Activated CD8-positive, alpha-beta memory T cell treated with anti-CD3 and anti-CD28 coated beads for 24 hours (primary cell): ENCODE measurements at regions not wholly inside any gene's neighbourhood (a gene's known extent, or its start where the extent isn't known, plus 50 kb on each side); places are given as distances from the start of the nearest gene placed in this dataset.

ENCODE experiments used
- DNase-seq: peaks from one replicate; pipeline ENCODE4 v3.0.0-alpha.2; 2020

DNA sequence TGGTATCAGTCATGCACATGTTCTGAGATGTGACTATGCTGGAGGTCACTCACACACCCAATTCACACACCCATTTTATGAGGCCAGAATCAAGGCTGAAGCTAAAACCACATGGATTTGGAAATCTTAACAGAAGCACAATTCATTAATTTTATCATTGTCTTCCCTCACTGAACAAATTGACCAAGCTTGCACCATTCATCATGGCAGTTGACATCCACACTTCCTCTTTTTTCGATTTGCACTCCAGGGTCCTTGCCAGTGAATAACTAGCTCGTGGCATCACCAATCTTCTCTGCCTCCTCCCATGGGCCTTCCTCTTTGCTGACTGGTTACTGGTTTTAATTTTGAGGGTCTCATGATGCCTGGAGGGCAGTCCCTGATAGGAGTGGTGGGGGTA, 123.0 kb upstream of the ASIC2 start:
- DNase-seq: no peak

DNA sequence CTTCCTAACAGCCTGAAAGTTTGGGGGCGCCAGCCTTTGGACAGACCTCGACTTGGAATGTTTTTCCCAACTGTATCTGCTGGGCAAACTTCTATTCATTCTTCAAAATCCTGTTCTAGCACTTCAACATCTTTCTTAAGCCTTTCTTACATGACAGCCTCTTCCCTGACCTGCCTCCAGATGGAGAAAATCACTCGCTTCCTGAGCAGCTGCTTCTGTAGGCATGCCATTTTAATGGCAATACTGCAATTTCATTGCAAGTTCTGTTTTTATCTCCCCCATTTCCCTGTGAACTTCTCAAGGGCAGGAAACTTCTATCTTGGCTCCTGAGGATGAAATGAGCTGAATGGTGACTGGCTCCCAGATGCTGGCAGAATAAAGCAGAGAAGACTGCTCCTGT, 128.8 kb upstream of the ASIC2 start:
- no peak for DNase-seq

DNA sequence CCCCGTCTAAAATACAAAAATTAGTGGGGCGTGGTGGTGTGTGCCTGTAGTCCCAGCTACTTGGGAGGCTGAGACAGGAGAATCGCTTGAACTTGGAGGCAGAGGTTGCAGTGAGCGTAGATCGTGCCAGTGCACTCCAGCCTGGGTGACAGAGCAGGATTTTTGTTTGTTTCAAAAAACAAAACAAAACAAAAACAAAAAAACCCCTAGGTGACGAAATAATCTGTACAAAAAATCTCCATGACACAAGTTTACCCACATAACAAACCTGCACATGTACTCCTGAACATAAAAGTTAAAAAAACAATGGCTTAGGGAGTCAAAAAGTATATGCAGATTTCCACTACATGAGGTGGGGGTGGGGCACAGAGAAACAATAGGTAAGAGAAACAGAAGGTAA, 140.5 kb upstream of the ASIC2 start:
- DNase-seq: no peak

- DNase-seq: no peak
Measured at GRCh38 chr17:33434841-33435240, 141.7 kb upstream of the ASIC2 start.

DNA sequence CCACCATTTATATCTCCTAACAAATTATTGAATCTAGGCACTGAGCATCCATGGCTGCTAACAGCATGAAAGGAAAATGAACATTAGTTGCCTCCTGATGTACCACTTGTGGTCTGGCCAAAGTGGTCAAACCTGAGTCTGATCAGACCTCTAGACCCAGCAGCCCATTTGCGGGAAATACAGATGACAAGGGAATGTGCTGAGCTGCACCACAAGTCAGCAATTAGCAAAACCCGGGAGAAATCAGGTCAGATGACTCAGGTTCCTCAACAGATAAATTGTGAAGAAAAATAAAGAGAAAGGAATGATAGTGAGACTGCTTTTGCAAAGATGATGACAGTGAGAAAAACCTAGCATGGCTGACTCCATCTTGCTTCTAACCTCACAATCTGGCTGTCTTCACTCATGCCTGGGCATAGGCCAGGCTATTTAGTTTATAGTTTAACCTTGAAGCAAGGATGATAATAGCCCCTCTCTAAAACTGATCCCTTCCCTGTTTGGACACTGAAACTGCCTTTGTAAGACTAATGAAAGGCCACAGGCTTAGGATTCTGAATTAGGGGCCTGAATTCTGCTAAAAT, 142.7 kb upstream of the ASIC2 start:
- no peak for DNase-seq

- DNase-seq: no peak
Measured at GRCh38 chr17:33436321-33436720, 143.2 kb upstream of the ASIC2 start.

DNA sequence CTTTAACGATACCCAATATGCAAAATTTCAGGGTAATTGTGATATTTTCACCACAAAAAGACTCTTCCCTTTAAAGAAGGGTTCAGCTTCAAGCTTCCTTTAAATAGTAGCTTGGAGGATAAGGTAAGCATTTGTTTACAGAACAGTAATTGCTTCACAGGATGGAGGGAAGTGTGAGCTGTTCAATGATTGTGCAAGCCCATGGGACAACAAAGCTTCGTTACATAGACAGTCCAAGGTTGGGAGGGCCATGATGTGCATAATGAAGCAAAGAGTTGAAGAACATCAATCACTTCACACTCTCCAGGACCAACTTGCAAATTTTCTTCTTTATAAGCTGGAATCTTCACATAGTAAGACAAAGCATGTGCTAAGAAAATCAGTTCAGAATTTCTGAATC, 145.0 kb upstream of the ASIC2 start:
- DNase-seq: no peak

- no peak for DNase-seq
Measured at GRCh38 chr17:33438578-33438977, 145.5 kb upstream of the ASIC2 start.

- no peak for DNase-seq
Measured at GRCh38 chr17:33442320-33442719, 149.2 kb upstream of the ASIC2 start.

GRCh38 chr17:33444731-33445130, 151.6 kb upstream of the ASIC2 start:
- no peak for DNase-seq

DNA sequence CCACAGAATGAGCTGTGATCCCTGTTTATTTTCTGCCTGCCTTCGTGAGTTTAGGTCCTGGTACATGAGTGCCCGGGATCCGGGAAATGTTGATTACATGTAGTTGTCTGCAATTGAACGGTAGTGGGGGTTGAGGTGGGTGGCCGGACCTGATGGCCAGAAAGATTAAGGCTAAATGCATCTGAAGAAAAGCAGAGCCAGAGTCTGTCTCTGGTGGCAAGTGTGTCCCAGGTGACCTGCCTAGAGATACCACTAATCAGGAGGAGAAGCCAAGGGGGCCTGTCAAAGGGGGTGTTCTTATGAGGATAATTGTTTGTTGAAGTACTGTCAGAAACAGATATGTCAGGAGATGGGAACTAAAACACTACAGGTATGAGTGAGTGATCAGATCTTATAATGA, 154.0 kb upstream of the ASIC2 start:
- DNase-seq: no peak

DNA sequence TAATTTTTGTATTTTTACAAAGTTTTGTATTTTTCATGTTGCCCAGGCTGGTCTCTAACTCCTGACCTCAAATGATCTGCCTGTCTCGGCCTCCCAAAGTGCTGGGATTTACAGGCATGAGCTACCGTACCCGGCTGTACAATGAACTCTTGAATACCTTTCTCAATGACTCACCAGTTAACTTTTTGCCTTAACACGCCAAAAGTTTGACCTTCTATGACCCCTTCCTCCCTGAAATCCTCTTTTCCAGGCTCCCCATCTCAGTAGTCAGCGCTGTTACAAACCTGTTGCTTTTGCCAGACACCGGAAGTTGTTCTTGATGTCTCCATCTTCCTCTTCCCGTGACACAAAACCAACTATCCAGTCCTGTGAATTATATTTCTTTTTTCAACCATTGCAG, 158.1 kb upstream of the ASIC2 start:
- DNase-seq: no peak

GRCh38 chr17:33457477-33457876, 164.4 kb upstream of the ASIC2 start:
- no peak for DNase-seq

DNA sequence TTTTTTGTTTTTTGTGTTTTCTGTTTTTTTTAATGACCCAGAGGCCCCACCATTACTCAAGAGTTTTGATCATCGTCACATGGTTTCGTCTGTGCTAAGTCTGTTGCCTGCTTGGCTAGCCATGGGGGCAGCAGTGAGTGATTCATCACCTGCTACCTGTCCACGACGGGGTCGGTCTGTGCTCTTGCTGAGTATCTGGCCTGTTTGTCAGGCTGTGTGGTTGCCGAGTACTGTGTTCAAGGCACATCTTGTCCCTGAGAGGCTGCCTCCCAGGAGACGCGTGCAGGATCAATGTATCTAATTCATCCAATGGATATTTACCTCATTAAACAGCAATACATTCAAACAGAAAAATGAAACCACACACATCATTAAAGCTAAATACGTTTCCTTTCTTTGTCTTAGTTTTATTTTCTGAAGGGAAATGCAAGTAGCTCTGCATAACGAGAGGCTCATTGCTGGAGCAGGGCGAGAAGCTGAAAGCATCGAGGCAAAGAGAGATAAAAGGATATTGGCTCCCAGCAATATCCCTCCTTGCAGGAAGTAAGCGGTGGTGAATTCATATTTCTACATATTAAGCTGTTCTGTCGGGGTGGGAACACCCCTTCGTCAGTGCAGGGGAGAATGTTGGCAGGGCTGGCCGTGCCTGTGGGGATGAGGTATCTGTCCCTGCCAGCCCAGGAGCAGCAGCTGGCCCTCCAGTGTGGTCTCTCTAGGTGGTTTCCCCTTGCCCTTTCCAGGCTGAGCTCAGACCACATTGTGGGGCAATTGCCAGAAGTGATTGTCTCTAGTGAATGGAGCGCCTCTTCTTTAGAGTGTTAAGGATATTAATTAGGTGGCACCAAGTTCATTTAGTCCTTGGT, 166.2 kb upstream of the ASIC2 start:
- DNase-seq: no peak

DNA sequence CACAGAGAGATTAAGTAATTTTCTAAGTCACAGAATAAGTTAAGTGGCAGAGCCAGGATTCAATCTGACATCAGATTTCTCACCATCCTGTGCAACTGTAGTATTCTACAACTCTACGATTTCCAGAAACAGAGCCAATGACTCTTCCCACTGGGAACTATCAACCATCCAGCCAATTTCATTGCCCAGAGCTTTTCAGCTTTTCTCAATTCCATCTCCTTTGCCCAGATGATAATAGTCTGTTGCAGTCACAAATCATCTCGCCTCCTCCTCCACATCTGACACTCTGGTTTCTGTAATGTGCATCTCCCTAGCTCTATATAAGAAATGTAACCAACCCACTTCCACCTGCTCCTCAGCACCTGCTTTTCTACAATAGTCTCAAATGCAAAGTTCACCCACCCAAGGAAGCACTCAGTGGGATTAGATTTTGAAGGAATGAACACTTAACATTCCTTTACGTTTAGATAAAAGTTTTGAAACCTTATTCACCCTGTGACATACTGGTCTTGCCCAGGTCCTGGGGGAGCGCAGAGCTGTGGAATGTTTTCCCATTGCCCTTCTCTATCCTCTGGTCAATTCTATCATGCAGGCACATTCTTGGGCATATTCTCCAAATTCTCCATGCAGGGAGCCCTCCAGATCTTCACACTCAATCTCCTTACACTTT, 167.8 kb upstream of the ASIC2 start:
- no peak for DNase-seq

DNA sequence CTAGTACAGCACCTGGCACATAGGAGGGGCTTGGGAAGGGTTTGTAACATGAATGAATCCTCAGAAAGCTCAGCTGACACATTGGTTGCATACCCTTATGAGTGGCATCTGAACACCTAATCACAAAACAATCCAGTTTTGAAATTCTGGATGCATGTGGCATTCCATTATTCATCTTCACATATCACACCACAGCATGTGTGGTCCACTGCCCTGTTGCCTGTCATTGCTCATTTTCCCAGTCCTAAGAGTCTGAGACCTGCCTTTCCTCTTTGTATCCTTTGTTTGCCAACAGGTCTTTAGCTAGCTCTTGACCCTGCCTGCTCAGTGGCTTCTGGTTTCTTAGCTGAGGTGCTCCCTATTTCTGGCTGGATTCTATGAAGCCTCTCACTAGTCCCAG, 170.8 kb upstream of the ASIC2 start:
- DNase-seq: no peak

- DNase-seq: no peak
Measured at GRCh38 chr17:33464669-33465280, 171.7 kb upstream of the ASIC2 start.

GRCh38 chr17:33469421-33469820, 176.3 kb upstream of the ASIC2 start:
- no peak for DNase-seq

- DNase-seq: no peak
Measured at GRCh38 chr17:33469911-33470310, 176.8 kb upstream of the ASIC2 start.

GRCh38 chr17:33473061-33473460, 180.0 kb upstream of the ASIC2 start:
- DNase-seq: no peak

DNA sequence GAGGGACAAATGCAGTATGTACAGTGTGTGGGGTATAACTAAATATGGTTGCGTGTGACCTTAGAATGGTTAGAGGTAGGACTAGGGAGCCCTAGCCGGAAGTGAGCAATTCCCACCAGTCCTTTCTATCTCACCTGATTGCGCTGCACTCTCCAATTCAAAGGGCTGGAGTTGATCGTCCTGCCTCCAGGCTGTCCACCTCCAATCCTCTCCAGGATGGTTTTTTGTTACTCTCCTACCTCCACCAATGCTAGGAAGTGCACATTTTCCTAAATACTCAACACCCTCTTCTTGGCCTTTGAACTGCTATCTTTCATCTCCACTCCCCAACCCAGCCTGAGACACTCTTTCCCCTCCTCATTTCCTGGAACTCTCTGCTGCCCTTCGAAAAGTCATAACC, 181.7 kb upstream of the ASIC2 start:
- DNase-seq: no peak

GRCh38 chr17:33475594-33475993, 182.5 kb upstream of the ASIC2 start:
- DNase-seq: no peak

DNA sequence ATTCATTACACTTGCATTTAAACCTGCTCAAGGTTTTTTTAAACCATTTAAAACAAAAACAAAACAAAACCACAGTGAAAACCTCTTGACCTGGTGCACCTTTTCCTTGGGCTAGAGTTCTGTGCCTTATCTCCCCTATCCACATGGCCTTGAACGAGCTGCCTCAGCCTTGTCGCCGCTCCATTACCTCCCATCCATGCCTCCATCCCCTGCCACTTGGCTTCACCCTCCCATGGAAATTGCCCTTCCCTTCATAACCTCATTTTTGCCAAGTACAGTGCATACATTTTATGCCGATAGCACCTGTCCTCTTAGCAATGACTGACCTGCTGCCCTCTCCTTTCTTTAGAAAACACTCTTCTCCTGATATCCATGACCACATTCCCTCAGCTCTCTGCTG, 188.6 kb upstream of the ASIC2 start:
- no peak for DNase-seq

DNA sequence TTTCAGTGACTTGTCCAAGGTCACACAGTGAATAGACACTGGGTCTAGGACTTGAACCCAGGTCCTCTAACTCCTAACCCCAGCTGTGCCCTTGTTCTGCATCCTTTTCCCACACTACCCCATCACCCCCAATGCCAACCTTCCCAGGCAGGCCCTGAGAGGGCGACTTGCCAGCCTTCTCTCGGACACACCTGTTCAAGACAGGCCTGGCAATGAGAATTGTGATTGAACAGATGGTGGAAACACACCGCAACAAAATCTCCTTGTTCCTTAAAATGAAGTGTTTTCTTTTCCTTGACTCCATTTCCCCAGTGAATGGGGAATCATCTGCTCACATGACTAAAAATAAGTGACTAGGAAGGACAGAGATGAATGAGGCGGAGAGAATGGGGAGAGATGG, 189.5 kb upstream of the ASIC2 start:
- no peak for DNase-seq
